ENCODE measurements at regions not wholly inside any gene's neighbourhood (a gene's known extent, or its start where the extent isn't known, plus 50 kb on each side); places are given as distances from the start of the nearest gene placed in this dataset.

DNA sequence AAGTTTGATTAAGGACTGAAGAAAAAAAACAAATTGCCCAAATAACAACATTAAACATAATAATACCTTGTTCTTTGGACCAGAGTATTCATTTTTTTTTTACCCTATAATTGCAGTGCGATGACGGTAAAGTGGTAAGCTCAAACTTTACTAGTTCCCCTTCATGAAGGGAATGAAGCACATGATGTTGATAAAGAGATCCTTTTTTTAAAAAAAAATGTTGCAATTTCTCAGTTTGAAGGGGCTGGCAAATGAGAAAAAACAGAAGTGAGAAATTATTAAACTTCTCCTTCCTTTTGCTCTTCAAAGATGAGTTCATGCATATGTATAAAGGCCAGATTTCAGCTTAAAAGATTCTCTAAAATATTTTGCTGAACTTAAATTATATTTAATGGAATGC lies 231.7 kb downstream of the C4orf33 start:
- no TSS peak for BruUV-seq (replicated peaks)
- Histone ChIP-seq H3K4me2 (ENCODE audit: insufficient read depth, low read length) (no peak overlapping the region), H4K20me1 (replicated peaks; ENCODE audit: control insufficient read depth, insufficient read depth, low read length) (no peaks in the 10 kb centered on the region), H3K9me1 (ENCODE audit: control insufficient read depth, insufficient read depth, low read length) (no peaks in the 10 kb centered on the region), H2AFZ (ENCODE audit: low read depth, low read length) (no peak overlapping the region), H3K27me3 (ENCODE audit: control insufficient read depth in 2 of 2, insufficient read depth in 2 of 2, low read length in 2 of 2) (no peaks in the 10 kb centered on the region), H3K4me1 (replicated peaks in 1 of 2; ENCODE audit: control insufficient read depth in 2 of 2, insufficient read depth in 2 of 2, low read length in 2 of 2) (no peaks in the 10 kb centered on the region), H3K36me3 (ENCODE audit: control insufficient read depth, insufficient read depth, low read length) (no peaks in the 10 kb centered on the region), H3K27ac (ENCODE audit: extremely low read depth, low read depth, low read length) (no peak overlapping the region), H3K9me3 (replicated peaks; ENCODE audit: control insufficient read depth, insufficient read depth, low read depth, low read length) (no peaks in the 10 kb centered on the region), H3K79me2 (ENCODE audit: control insufficient read depth, insufficient read depth, low read length) (no peaks in the 10 kb centered on the region), H3K9ac (ENCODE audit: insufficient read depth in 1 of 2, low read depth in 2 of 2, low read length in 2 of 2) (no peak overlapping the region), H3K4me3 (no peak overlapping the region)
- in situ Hi-C loops (cut with MboI): no loop called here
- no peak for ATAC-seq
- ChIA-PET POLR2A (no interaction called here), CTCF (ENCODE audit: low intra/inter-chr PET ratio) (no interaction called here)
- WGBS (ENCODE audit: insufficient coverage, low coverage, missing lambda C conversion rate): 0% methylated on average over 2 of the region's 2 CpGs
- intact Hi-C loops (cut with micrococcal nuclease): loop anchor here (10.0 kb wide), 1 partner anchor 443 kb away; no protein-coding TSS in a partner anchor
- TF ChIP-seq CBX1 (IDR thresholded peaks at IDR 0.05; ENCODE audit: low read depth): no peak
- TF ChIP-seq CHD2 (IDR thresholded peaks at IDR 0.05; ENCODE audit: low read depth, low read length): no peak
- TF ChIP-seq BRD4 (IDR thresholded peaks at IDR 0.05): no peak
- TF ChIP-seq CBX5 (IDR thresholded peaks at IDR 0.05; ENCODE audit: borderline replicate concordance, low read depth): no peak
- no peak for TF ChIP-seq NR1H2 (CRISPR knock-in tag; IDR thresholded peaks at IDR 0.05)
- TF ChIP-seq NR2F6 (CRISPR knock-in tag; IDR thresholded peaks at IDR 0.05): no peak
- no peak for TF ChIP-seq CC2D1A (IDR thresholded peaks at IDR 0.05)
- TF ChIP-seq PHF8 (IDR thresholded peaks at IDR 0.05; ENCODE audit: borderline replicate concordance, low read length): no peak
- no peak for TF ChIP-seq ZNF644 (tag; IDR thresholded peaks at IDR 0.05; ENCODE audit: low read depth)
- no peak for TF ChIP-seq EP300 (IDR thresholded peaks at IDR 0.05; ENCODE audit: low read length)
- TF ChIP-seq STAT5A (IDR thresholded peaks at IDR 0.05; ENCODE audit: borderline replicate concordance, low read length): no peak
- TF ChIP-seq, protein P1, sequence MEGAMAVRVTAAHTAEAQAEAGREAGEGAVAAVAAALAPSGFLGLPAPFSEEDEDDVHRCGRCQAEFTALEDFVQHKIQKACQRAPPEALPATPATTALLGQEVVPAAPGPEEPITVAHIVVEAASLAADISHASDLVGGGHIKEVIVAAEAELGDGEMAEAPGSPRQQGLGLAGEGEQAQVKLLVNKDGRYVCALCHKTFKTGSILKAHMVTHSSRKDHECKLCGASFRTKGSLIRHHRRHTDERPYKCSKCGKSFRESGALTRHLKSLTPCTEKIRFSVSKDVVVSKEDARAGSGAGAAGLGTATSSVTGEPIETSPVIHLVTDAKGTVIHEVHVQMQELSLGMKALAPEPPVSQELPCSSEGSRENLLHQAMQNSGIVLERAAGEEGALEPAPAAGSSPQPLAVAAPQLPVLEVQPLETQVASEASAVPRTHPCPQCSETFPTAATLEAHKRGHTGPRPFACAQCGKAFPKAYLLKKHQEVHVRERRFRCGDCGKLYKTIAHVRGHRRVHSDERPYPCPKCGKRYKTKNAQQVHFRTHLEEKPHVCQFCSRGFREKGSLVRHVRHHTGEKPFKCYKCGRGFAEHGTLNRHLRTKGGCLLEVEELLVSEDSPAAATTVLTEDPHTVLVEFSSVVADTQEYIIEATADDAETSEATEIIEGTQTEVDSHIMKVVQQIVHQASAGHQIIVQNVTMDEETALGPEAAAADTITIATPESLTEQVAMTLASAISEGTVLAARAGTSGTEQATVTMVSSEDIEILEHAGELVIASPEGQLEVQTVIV (CRISPR knock-in tag; IDR thresholded peaks at IDR 0.05; ENCODE audit: borderline replicate concordance): no peak
- TF ChIP-seq, protein P2, sequence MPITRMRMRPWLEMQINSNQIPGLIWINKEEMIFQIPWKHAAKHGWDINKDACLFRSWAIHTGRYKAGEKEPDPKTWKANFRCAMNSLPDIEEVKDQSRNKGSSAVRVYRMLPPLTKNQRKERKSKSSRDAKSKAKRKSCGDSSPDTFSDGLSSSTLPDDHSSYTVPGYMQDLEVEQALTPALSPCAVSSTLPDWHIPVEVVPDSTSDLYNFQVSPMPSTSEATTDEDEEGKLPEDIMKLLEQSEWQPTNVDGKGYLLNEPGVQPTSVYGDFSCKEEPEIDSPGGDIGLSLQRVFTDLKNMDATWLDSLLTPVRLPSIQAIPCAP (CRISPR knock-in tag; IDR thresholded peaks at IDR 0.05; ENCODE audit: borderline replicate concordance): no peak
- TF ChIP-seq SRSF3 (IDR thresholded peaks at IDR 0.05; ENCODE audit: insufficient read depth, low read length): no peak
- TF ChIP-seq XRCC3 (IDR thresholded peaks at IDR 0.05): no peak
- FAIRE-seq: no peak
- no peak for DNase-seq (ENCODE audit: extremely low read depth in 1 of 4, low spot score in 3 of 4)
